HepG2 (cell line): ENCODE measurements at regions not wholly inside any gene's neighbourhood (a gene's known extent, or its start where the extent isn't known, plus 50 kb on each side); places are given as distances from the start of the nearest gene placed in this dataset.

Experiments
- ATAC-seq: fragments of 200-7000 bp; cut with Tn5 transposase; 3 replicates; pipeline ENCODE4 v1.9.1; 2020; ENCODE audit warnings: mild to moderate bottlenecking, moderate library complexity
- BruUV-seq: library from RNA; stranded (reverse); fragments of 400-500 nt; replicated peaks from 2 replicates; lab custom pipeline; 2021; lab: Mats Ljungman, UMichigan
- CTCF ChIA-PET: fragments of 300-600 bp; formaldehyde crosslinking; extraction: SDS; loops from one replicate; lab custom pipeline; 2021; ENCODE audit warnings: low total read pairs, inconsistent platforms, low intra/inter-chr PET ratio; lab: Yijun Ruan, JAX
- POLR2A ChIA-PET: fragments of 350-600 bp; sonication (Branson Sonifier 250); formaldehyde crosslinking; loops from one replicate; lab custom pipeline; 2020; ENCODE audit warnings: antibody characterized with exemption, inconsistent platforms; lab: Yijun Ruan, JAX
- DNase-seq: peaks from one replicate; pipeline ENCODE4 v3.0.0-alpha.2; 2015; ENCODE audit warnings: low spot score
- FAIRE-seq: peaks from 3 replicates; lab custom pipeline; 2011; peaks lifted over from hg19 to GRCh38; lab: Jason Lieb, UNC
- H2AFZ ChIP-seq: one replicate; pipeline ENCODE4 v1.6.1; 2011; ENCODE audit warnings: low read length, inconsistent platforms
- H3K27ac ChIP-seq: fragments of 300-600 bp; 3 replicates; pipeline ENCODE4 v1.8.0; 2011; ENCODE audit warnings: mixed run types, mild to moderate bottlenecking, mixed read lengths, low read length, inconsistent platforms; ENCODE audit not compliant: insufficient read depth; ENCODE audit errors: extremely low read length
- H3K27me3 ChIP-seq, 2 experiments: fragments of 200-600 bp in 1 of 2; 2 replicates in 1 of 2; 3 replicates in 1 of 2; pipeline versions ENCODE4 v1.6.0 to v1.8.0; 2011; ENCODE audit warnings: low read length in 2 of 2, mild to moderate bottlenecking in 2 of 2, moderate library complexity in 2 of 2, inconsistent platforms in 1 of 2; ENCODE audit not compliant: insufficient read depth in 2 of 2, control insufficient read depth in 1 of 2
- H3K36me3 ChIP-seq, 2 experiments: fragments of 200-600 bp in 1 of 2; replicated peaks in 1 of 2; 2 replicates in 1 of 2; 3 replicates in 1 of 2; pipeline versions ENCODE4 v1.5.1 to v1.8.0; 2011; ENCODE audit warnings: low read length in 2 of 2, inconsistent platforms in 1 of 2; ENCODE audit not compliant: insufficient read depth in 2 of 2, control insufficient read depth in 1 of 2
- H3K4me1 ChIP-seq: 2 replicates; pipeline ENCODE4 v1.5.1; 2012; ENCODE audit warnings: low read length, inconsistent platforms; ENCODE audit not compliant: insufficient read depth
- H3K4me2 ChIP-seq: 2 replicates; pipeline ENCODE4 v1.6.0; 2011; ENCODE audit warnings: low read depth, low read length, inconsistent platforms
- H3K4me3 ChIP-seq, 3 experiments: fragments of 200-600 bp in 1 of 3; sonication (generic), shearing (Covaris generic) in 1 of 3; replicated peaks in 1 of 3; 2 replicates each; pipeline ENCODE4 v1.5.1; 2011 to 2016; ENCODE audit warnings: low read length in 3 of 3, inconsistent platforms in 2 of 3, low read depth in 2 of 3, mild to moderate bottlenecking in 2 of 3, control low read depth in 1 of 3, mixed read lengths in 1 of 3; ENCODE audit not compliant: insufficient read depth in 1 of 3
- H3K79me2 ChIP-seq: one replicate; pipeline ENCODE4 v1.6.1; 2011; ENCODE audit warnings: low read length, inconsistent platforms; ENCODE audit not compliant: insufficient read depth
- H3K9ac ChIP-seq: 2 replicates; pipeline ENCODE4 v1.6.0; 2011; ENCODE audit warnings: mild to moderate bottlenecking, low read depth, low read length, inconsistent platforms; ENCODE audit not compliant: insufficient read depth
- H3K9me3 ChIP-seq: 2 replicates; pipeline ENCODE4 v1.5.1; 2012; ENCODE audit warnings: mild to moderate bottlenecking, low read length
- H4K20me1 ChIP-seq: 2 replicates; pipeline ENCODE4 v1.6.0; 2011; ENCODE audit warnings: inconsistent platforms, mild to moderate bottlenecking, low read length, moderate library complexity; ENCODE audit not compliant: insufficient read depth
- ARID3A ChIP-seq: IDR thresholded peaks from 2 replicates; pipeline ENCODE4 v1.6.1; 2012; ENCODE audit warnings: low read depth, low read length, improper control_type of control experiment
- EHMT2 ChIP-seq: fragments of 200-600 bp; sonication (generic); IDR thresholded peaks from 2 replicates; pipeline ENCODE4 v1.7.0; 2017; ENCODE audit warnings: antibody characterized with exemption, low read depth, low read length, borderline replicate concordance
- GATA4 ChIP-seq: sonication (generic); IDR thresholded peaks from 2 replicates; pipeline ENCODE4 v1.6.1; 2016; ENCODE audit warnings: antibody characterized with exemption, low read depth, borderline replicate concordance
- MIER2 ChIP-seq: IDR thresholded peaks from 2 replicates; pipeline ENCODE4 v1.6.1; 2016; ENCODE audit warnings: missing biosample characterization, missing genetic modification reagents
- USF2 ChIP-seq, 2 experiments: sonication (generic) in 1 of 2; formaldehyde crosslinking in 1 of 2; IDR thresholded peaks; 2 replicates each; pipeline versions ENCODE4 v1.5.1 to v1.6.1; 2011 to 2020; ENCODE audit warnings: borderline replicate concordance in 1 of 2, low read depth in 1 of 2, low read length in 1 of 2, mild to moderate bottlenecking in 1 of 2, missing genetic modification reagents in 1 of 2, moderate library complexity in 1 of 2
- WIZ ChIP-seq: sonication (generic); formaldehyde crosslinking; IDR thresholded peaks from 2 replicates; pipeline ENCODE4 v1.5.1; 2020; ENCODE audit warnings: mild to moderate bottlenecking, missing genetic modification reagents
- WGBS: methylation state at CpG from one replicate; pipeline ENCODE4 v1.1.6; 2017; ENCODE audit warnings: low lambda C conversion rate; 5-methylcytosine and 5-hydroxymethylcytosine counted together
- in situ Hi-C: cut with HindIII; loops from 2 replicates; pipeline ENCODE4 v1.10.0; 2017; ENCODE audit warnings: low pct_unique_long_range_greater_than_20kb; ENCODE audit not compliant: extremely low pct_ligation_motif_present
- intact Hi-C: fragments of 100-400 bp; cut with micrococcal nuclease; formaldehyde crosslinking; loops from one replicate; pipeline ENCODE4 v1.10.0; 2022; ENCODE audit not compliant: unreplicated experiment
- TF ChIP-seq, protein P1 (sequence below), 2 experiments: IDR thresholded peaks; 2 replicates each; pipeline ENCODE4 v1.6.1; 2011 to 2012; ENCODE audit warnings: low read length in 2 of 2, borderline replicate concordance in 1 of 2, low read depth in 1 of 2, mild to moderate bottlenecking in 1 of 2, moderate library complexity in 1 of 2

DNA sequence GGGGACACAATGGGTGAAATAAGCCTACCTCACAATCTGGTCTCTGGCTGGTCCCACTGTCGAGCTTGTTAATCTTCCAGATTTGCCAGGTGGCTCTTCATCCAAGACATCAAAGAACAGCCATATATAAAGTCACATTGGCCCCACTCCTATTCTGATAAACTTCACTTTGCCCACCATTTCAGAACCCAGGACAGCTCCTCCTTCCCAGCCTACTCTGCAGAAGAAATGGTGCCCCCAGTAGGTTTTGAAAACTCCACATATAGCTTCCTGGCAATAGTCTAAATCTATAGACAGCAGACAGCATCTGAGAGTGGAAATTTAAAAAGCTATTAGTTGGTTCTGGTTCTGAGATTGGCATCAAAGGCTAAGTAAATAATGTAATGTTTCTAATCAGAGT is 143.1 kb upstream of the PCSK2 start:
- H3K9ac ChIP-seq: no peak overlapping the region
- no peaks in the 10 kb centered on the region for H4K20me1 ChIP-seq
- no peaks in the 10 kb centered on the region for H3K4me1 ChIP-seq
- no peak overlapping the region for H3K4me2 ChIP-seq
- BruUV-seq: no TSS peak
- FAIRE-seq (no peak), DNase-seq (peak; percentile 10), ATAC-seq (no peak)
- intact Hi-C loops: no loop called here
- no peaks in the 10 kb centered on the region for H3K27me3 ChIP-seq
- H3K79me2 ChIP-seq: no peaks in the 10 kb centered on the region
- 0% methylated on average over 1 of the region's 1 CpG for WGBS
- no peak for TF ChIP-seq USF2 (IDR thresholded peaks at IDR 0.05; ENCODE audit: low read depth, low read length)
- no peak for TF ChIP-seq USF2 (CRISPR knock-in tag; IDR thresholded peaks at IDR 0.05; ENCODE audit: borderline replicate concordance)
- TF ChIP-seq GATA4: no peak
- peak; percentile 90; the same call in 1 of the 2 replicates for TF ChIP-seq EHMT2
- TF ChIP-seq, protein P1, sequence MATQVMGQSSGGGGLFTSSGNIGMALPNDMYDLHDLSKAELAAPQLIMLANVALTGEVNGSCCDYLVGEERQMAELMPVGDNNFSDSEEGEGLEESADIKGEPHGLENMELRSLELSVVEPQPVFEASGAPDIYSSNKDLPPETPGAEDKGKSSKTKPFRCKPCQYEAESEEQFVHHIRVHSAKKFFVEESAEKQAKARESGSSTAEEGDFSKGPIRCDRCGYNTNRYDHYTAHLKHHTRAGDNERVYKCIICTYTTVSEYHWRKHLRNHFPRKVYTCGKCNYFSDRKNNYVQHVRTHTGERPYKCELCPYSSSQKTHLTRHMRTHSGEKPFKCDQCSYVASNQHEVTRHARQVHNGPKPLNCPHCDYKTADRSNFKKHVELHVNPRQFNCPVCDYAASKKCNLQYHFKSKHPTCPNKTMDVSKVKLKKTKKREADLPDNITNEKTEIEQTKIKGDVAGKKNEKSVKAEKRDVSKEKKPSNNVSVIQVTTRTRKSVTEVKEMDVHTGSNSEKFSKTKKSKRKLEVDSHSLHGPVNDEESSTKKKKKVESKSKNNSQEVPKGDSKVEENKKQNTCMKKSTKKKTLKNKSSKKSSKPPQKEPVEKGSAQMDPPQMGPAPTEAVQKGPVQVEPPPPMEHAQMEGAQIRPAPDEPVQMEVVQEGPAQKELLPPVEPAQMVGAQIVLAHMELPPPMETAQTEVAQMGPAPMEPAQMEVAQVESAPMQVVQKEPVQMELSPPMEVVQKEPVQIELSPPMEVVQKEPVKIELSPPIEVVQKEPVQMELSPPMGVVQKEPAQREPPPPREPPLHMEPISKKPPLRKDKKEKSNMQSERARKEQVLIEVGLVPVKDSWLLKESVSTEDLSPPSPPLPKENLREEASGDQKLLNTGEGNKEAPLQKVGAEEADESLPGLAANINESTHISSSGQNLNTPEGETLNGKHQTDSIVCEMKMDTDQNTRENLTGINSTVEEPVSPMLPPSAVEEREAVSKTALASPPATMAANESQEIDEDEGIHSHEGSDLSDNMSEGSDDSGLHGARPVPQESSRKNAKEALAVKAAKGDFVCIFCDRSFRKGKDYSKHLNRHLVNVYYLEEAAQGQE (IDR thresholded peaks at IDR 0.05; ENCODE audit: borderline replicate concordance in 1 of 2, low read depth in 1 of 2, low read length in 2 of 2): peak; percentile 49 to 94
- TF ChIP-seq MIER2 (CRISPR knock-in tag): peak; percentile 94
- peak; percentile 21; the same call in 1 of the 2 replicates for TF ChIP-seq WIZ (CRISPR knock-in tag)
- no peak for TF ChIP-seq ARID3A
- H3K9me3 ChIP-seq: peaks cover 19% of the 10 kb centered on the region
- no peak overlapping the region for H2AFZ ChIP-seq
- CTCF ChIA-PET: no interaction called here
- no peaks in the 10 kb centered on the region for H3K36me3 ChIP-seq
- POLR2A ChIA-PET: no interaction called here
- H3K4me3 ChIP-seq: no peak overlapping the region
- no peak overlapping the region for H3K27ac ChIP-seq
- in situ Hi-C loops: no loop called here
